NB4 (cell line): ENCODE measurements at regions not wholly inside any gene's neighbourhood (a gene's known extent, or its start where the extent isn't known, plus 50 kb on each side); places are given as distances from the start of the nearest gene placed in this dataset.

Experiments used
- POLR2A ChIP-seq: IDR thresholded peaks from 2 replicates; pipeline ENCODE4 v1.6.1; 2011; ENCODE audit warnings: mild to moderate bottlenecking; ENCODE audit not compliant: insufficient read length; ENCODE audit errors: extremely low read depth
- TF ChIP-seq, protein P1 (sequence below): IDR thresholded peaks from one replicate; pipeline ENCODE4 v1.5.1; 2012; ENCODE audit warnings: low read depth, low read length

- TF ChIP-seq, protein P1, sequence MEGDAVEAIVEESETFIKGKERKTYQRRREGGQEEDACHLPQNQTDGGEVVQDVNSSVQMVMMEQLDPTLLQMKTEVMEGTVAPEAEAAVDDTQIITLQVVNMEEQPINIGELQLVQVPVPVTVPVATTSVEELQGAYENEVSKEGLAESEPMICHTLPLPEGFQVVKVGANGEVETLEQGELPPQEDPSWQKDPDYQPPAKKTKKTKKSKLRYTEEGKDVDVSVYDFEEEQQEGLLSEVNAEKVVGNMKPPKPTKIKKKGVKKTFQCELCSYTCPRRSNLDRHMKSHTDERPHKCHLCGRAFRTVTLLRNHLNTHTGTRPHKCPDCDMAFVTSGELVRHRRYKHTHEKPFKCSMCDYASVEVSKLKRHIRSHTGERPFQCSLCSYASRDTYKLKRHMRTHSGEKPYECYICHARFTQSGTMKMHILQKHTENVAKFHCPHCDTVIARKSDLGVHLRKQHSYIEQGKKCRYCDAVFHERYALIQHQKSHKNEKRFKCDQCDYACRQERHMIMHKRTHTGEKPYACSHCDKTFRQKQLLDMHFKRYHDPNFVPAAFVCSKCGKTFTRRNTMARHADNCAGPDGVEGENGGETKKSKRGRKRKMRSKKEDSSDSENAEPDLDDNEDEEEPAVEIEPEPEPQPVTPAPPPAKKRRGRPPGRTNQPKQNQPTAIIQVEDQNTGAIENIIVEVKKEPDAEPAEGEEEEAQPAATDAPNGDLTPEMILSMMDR = no peak
- no peak for TF ChIP-seq POLR2A
Observed at GRCh38 chr13:73738626-73739025, 395.6 kb downstream of the KLF12 start.
